GM12891 (cell line): ENCODE measurements at regions not wholly inside any gene's neighbourhood (a gene's known extent, or its start where the extent isn't known, plus 50 kb on each side); places are given as distances from the start of the nearest gene placed in this dataset.

ENCODE experiments used
- POLR2A ChIP-seq: IDR thresholded peaks from 2 replicates; pipeline ENCODE4 v1.6.1; 2011; ENCODE audit warnings: low read depth, low read length, control low read depth
- POLR2AphosphoS5 ChIP-seq: IDR thresholded peaks from 2 replicates; pipeline ENCODE4 v1.6.1; 2011; ENCODE audit warnings: low read depth, low read length, control low read depth
- TAF1 ChIP-seq: IDR thresholded peaks from 2 replicates; pipeline ENCODE4 v1.6.1; 2011; ENCODE audit warnings: low read depth, low read length, control low read depth

DNA sequence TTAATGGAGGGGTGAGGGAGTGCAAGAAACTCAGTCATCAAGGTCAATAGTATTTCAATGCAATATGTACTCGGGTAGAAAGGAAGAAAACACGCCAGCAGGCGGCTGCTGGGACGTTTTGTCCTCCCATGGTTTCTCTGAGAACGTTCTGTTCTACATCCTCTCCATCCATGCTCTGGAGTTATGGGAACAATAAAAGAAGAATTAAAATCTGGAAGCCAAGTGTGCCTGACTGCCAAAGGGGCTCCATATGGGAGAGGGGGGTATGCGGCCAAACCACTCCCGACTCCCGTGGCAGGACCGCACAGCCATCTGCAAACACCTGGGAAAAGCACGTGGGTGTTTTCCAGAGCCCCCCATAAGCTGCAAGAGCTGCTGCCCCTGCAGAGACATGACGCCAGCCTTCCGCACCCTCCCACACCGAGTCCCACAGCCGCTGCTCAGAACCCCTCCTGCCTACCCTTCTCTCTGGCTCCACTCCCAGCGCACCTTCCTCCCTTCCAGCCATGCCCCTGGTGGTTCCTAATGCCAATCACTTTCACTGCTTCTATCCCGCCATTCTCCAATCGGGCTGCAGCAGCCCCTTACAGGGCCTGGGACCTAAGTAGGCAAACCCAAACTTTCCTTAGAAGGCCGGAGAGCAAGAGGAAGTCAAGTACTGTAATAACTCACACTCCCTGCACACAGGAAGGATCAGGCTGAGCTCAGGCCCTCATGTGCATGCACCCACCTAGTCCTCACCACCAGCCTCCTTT lies 241.6 kb downstream of the SYK start:
- TF ChIP-seq POLR2A (no peak), TAF1 (no peak), POLR2AphosphoS5 (no peak)
